Central memory CD8-positive, alpha-beta T cell (primary cell): ENCODE measurements at regions not wholly inside any gene's neighbourhood (a gene's known extent, or its start where the extent isn't known, plus 50 kb on each side); places are given as distances from the start of the nearest gene placed in this dataset.

Source experiments
- ATAC-seq: fragments of 150-1000 bp; cut with Tn5 transposase; replicated peaks from 2 replicates; pipeline ENCODE4 v1.10.0; 2022; ENCODE audit warnings: mild to moderate bottlenecking, moderate FRiP score, moderate number of reproducible peaks; ENCODE audit not compliant: poor library complexity, severe bottlenecking; ENCODE audit errors: extremely low read depth
- DNase-seq, 2 donors: peaks; one replicate each; pipeline ENCODE4 v3.0.0; 2021; ENCODE audit warnings: low spot score in 2 of 2
- H3K27ac Mint-ChIP-seq: one replicate; pipeline ENCODE4 v1.8.0; 2022; ENCODE audit warnings: low read depth, mild to moderate bottlenecking, moderate library complexity, mixed read lengths
- H3K27me3 Mint-ChIP-seq: one replicate; pipeline ENCODE4 v1.8.0; 2022; ENCODE audit warnings: mixed read lengths
- H3K36me3 Mint-ChIP-seq: one replicate; pipeline ENCODE4 v1.8.0; 2022; ENCODE audit warnings: mild to moderate bottlenecking, moderate library complexity, mixed read lengths; ENCODE audit not compliant: insufficient read depth
- H3K4me1 Mint-ChIP-seq: one replicate; pipeline ENCODE4 v1.8.0; 2022; ENCODE audit warnings: mixed read lengths
- H3K4me3 Mint-ChIP-seq: one replicate; pipeline ENCODE4 v1.8.0; 2022; ENCODE audit warnings: mild to moderate bottlenecking, moderate library complexity, mixed read lengths
- H3K9me3 Mint-ChIP-seq: one replicate; pipeline ENCODE4 v1.8.0; 2022; ENCODE audit warnings: mixed read lengths

- DNase-seq = no peak
- no peaks in the 10 kb centered on the region for H3K9me3 Mint-ChIP-seq
- H3K36me3 Mint-ChIP-seq = no peaks in the 10 kb centered on the region
- no peak overlapping the region for H3K4me3 Mint-ChIP-seq
- no peaks in the 10 kb centered on the region for H3K4me1 Mint-ChIP-seq
- no peaks in the 10 kb centered on the region for H3K27me3 Mint-ChIP-seq
- H3K27ac Mint-ChIP-seq = no peak overlapping the region
- no peak for ATAC-seq
These were observed 299.3 kb upstream of the HS3ST1 start for GRCh38 chr4:11727903-11728564.

GRCh38 chr4:11724731-11725130, 296.0 kb upstream of the HS3ST1 start:
- ATAC-seq = no peak
- no peaks in the 10 kb centered on the region for H3K36me3 Mint-ChIP-seq
- no peaks in the 10 kb centered on the region for H3K4me1 Mint-ChIP-seq
- no peaks in the 10 kb centered on the region for H3K27me3 Mint-ChIP-seq
- DNase-seq = no peak
- no peaks in the 10 kb centered on the region for H3K9me3 Mint-ChIP-seq
- H3K27ac Mint-ChIP-seq = no peak overlapping the region
- H3K4me3 Mint-ChIP-seq = no peak overlapping the region

GRCh38 chr4:11722223-11722622, 293.5 kb upstream of the HS3ST1 start:
- H3K4me3 Mint-ChIP-seq = no peak overlapping the region
- no peaks in the 10 kb centered on the region for H3K36me3 Mint-ChIP-seq
- no peak overlapping the region for H3K27ac Mint-ChIP-seq
- no peaks in the 10 kb centered on the region for H3K4me1 Mint-ChIP-seq
- ATAC-seq = no peak
- no peaks in the 10 kb centered on the region for H3K27me3 Mint-ChIP-seq
- DNase-seq = no peak
- peaks cover 6% of the 10 kb centered on the region for H3K9me3 Mint-ChIP-seq

GRCh38 chr4:11720292-11720691, 291.6 kb upstream of the HS3ST1 start:
- Mint-ChIP-seq H3K27ac (no peak overlapping the region), H3K9me3 (peaks cover 9% of the 10 kb centered on the region), H3K27me3 (no peaks in the 10 kb centered on the region), H3K4me3 (no peak overlapping the region), H3K36me3 (no peaks in the 10 kb centered on the region), H3K4me1 (no peaks in the 10 kb centered on the region)
- ATAC-seq (no peak), DNase-seq (no peak)

GRCh38 chr4:11719879-11720278, 291.2 kb upstream of the HS3ST1 start:
- Mint-ChIP-seq H3K36me3 (no peaks in the 10 kb centered on the region), H3K27ac (no peak overlapping the region), H3K27me3 (no peaks in the 10 kb centered on the region), H3K4me3 (no peak overlapping the region), H3K4me1 (no peaks in the 10 kb centered on the region), H3K9me3 (peaks cover 11% of the 10 kb centered on the region)
- DNase-seq (no peak), ATAC-seq (no peak)

GRCh38 chr4:11715753-11716521, 287.2 kb upstream of the HS3ST1 start:
- DNase-seq (no peak), ATAC-seq (no peak)
- Mint-ChIP-seq H3K36me3 (no peaks in the 10 kb centered on the region), H3K4me1 (no peaks in the 10 kb centered on the region), H3K27ac (no peak overlapping the region), H3K27me3 (no peaks in the 10 kb centered on the region), H3K4me3 (no peak overlapping the region), H3K9me3 (peaks cover 13% of the 10 kb centered on the region)

GRCh38 chr4:11710453-11711093, 281.9 kb upstream of the HS3ST1 start:
- Mint-ChIP-seq H3K36me3 (no peaks in the 10 kb centered on the region), H3K9me3 (peaks cover 14% of the 10 kb centered on the region), H3K27me3 (no peaks in the 10 kb centered on the region), H3K4me1 (no peaks in the 10 kb centered on the region), H3K27ac (no peak overlapping the region), H3K4me3 (no peak overlapping the region)
- no peak for ATAC-seq
- no peak for DNase-seq

- Mint-ChIP-seq H3K36me3 (no peaks in the 10 kb centered on the region), H3K9me3 (peaks cover 12% of the 10 kb centered on the region), H3K4me1 (no peaks in the 10 kb centered on the region), H3K4me3 (no peak overlapping the region), H3K27me3 (no peaks in the 10 kb centered on the region), H3K27ac (no peak overlapping the region)
- ATAC-seq = no peak
- no peak for DNase-seq
These were observed 275.6 kb upstream of the HS3ST1 start for GRCh38 chr4:11704186-11704830.

GRCh38 chr4:11702886-11703557, 274.3 kb upstream of the HS3ST1 start:
- no peaks in the 10 kb centered on the region for H3K27me3 Mint-ChIP-seq
- no peaks in the 10 kb centered on the region for H3K4me1 Mint-ChIP-seq
- no peak overlapping the region for H3K4me3 Mint-ChIP-seq
- ATAC-seq (no peak), DNase-seq (no peak)
- H3K27ac Mint-ChIP-seq = no peak overlapping the region
- no peaks in the 10 kb centered on the region for H3K36me3 Mint-ChIP-seq
- H3K9me3 Mint-ChIP-seq = peaks cover 12% of the 10 kb centered on the region

GRCh38 chr4:11701966-11702725, 273.5 kb upstream of the HS3ST1 start:
- DNase-seq = no peak
- Mint-ChIP-seq H3K27ac (no peak overlapping the region), H3K36me3 (no peaks in the 10 kb centered on the region), H3K4me1 (no peaks in the 10 kb centered on the region), H3K9me3 (peaks cover 7% of the 10 kb centered on the region), H3K27me3 (no peaks in the 10 kb centered on the region), H3K4me3 (no peak overlapping the region)
- no peak for ATAC-seq

GRCh38 chr4:11700751-11701226, 272.1 kb upstream of the HS3ST1 start:
- Mint-ChIP-seq H3K9me3 (peaks cover 7% of the 10 kb centered on the region), H3K4me1 (no peaks in the 10 kb centered on the region), H3K27me3 (no peaks in the 10 kb centered on the region)

More at GRCh38 chr4:11700751-11701226, 272.1 kb upstream of the HS3ST1 start:
- ATAC-seq = no peak
- Mint-ChIP-seq H3K27ac (no peak overlapping the region), H3K4me3 (no peak overlapping the region), H3K36me3 (no peaks in the 10 kb centered on the region)
- DNase-seq = no peak
